Adrenal gland (tissue), 5 donors: ENCODE measurements at regions not wholly inside any gene's neighbourhood (a gene's known extent, or its start where the extent isn't known, plus 50 kb on each side); places are given as distances from the start of the nearest gene placed in this dataset.

ENCODE experiments used
- CTCF ChIP-seq, 6 experiments: fragments of 450-650 bp in 4 of 6; fragments of 200-600 bp in 2 of 6; sonication (generic) in 1 of 6; IDR thresholded peaks; 1 replicate in 5 of 6; 2 replicates in 1 of 6; pipeline versions ENCODE4 v1.5.1 to v1.8.0; 2016 to 2021; ENCODE audit warnings: antibody characterized with exemption in 6 of 6, mild to moderate bottlenecking in 2 of 6, moderate library complexity in 1 of 6
- POLR2A ChIP-seq, 2 donors: fragments of 450-650 bp; IDR thresholded peaks; one replicate each; pipeline ENCODE4 v1.6.1; 2017; ENCODE audit warnings: antibody characterized with exemption in 2 of 2, mild to moderate bottlenecking in 2 of 2, moderate library complexity in 1 of 2
- donor health status: DM: no; HTN: no; CAD: no.

- TF ChIP-seq POLR2A (IDR thresholded peaks at IDR 0.05) (no peak), CTCF (IDR thresholded peaks at IDR 0.05) (no peak)
Measured at GRCh38 chr20:40274912-40275533, 414.0 kb downstream of the MAFB start.
